Natural killer cell treated with Interleukin-12 subunit alpha and Interleukin-12 subunit beta and Interleukin-15 and Interleukin-18, amount 100 ng/mL, for 72 hours (primary cell): ENCODE measurements at regions not wholly inside any gene's neighbourhood (a gene's known extent, or its start where the extent isn't known, plus 50 kb on each side); places are given as distances from the start of the nearest gene placed in this dataset.
A peak's percentile ranks its signal among the peaks of the same experiment; 100 is the strongest.

Experiments used
- ATAC-seq, 2 donors: fragments of 150-1000 bp; cut with Tn5 transposase in 1 of 2; sonication (Bioruptor Pico), chemical (Tn5 transposase) in 1 of 2; 2 replicates each; pipeline ENCODE4 v1.10.0; 2021
- DNase-seq: peaks from one replicate; pipeline ENCODE4 v3.0.0; 2022; ENCODE audit warnings: low spot score
- H3K27ac Mint-ChIP-seq, 2 donors: 1 replicate in 1 of 2; 2 replicates in 1 of 2; pipeline ENCODE4 v1.8.0; 2022; ENCODE audit warnings: mixed read lengths in 2 of 2, mild to moderate bottlenecking in 1 of 2, moderate library complexity in 1 of 2
- H3K27me3 Mint-ChIP-seq, 2 donors: 1 replicate in 1 of 2; 2 replicates in 1 of 2; pipeline ENCODE4 v1.8.0; 2022; ENCODE audit warnings: mixed read lengths in 2 of 2
- H3K36me3 Mint-ChIP-seq: one replicate; pipeline ENCODE4 v1.8.0; 2022; ENCODE audit warnings: mixed read lengths
- H3K4me1 Mint-ChIP-seq, 2 donors: 1 replicate in 1 of 2; 2 replicates in 1 of 2; pipeline ENCODE4 v1.8.0; 2022; ENCODE audit warnings: low read depth in 2 of 2, mixed read lengths in 2 of 2, mild to moderate bottlenecking in 1 of 2
- H3K4me3 Mint-ChIP-seq: one replicate; pipeline ENCODE4 v1.8.0; 2022; ENCODE audit warnings: mixed read lengths
- H3K9me3 Mint-ChIP-seq: 2 replicates; pipeline ENCODE4 v1.8.0; 2022; ENCODE audit warnings: mixed read lengths

- Mint-ChIP-seq H3K4me1 (peaks cover 4 to 6% of the 10 kb centered on the region in 2 donors), H3K9me3 (no peaks in the 10 kb centered on the region), H3K27me3 (peaks cover 0 to 3% of the 10 kb centered on the region in 2 donors), H3K36me3 (no peaks in the 10 kb centered on the region), H3K27ac (no peak overlapping the region), H3K4me3 (no peak overlapping the region)
- DNase-seq (no peak), ATAC-seq (no peak)
These were observed 58.5 kb downstream of the IGLL5 start for GRCh38 chr22:22946131-22946530.

GRCh38 chr22:22948651-22949571 is 61.3 kb downstream of the IGLL5 start:
- H3K27me3 Mint-ChIP-seq = peaks cover 14 to 15% of the 10 kb centered on the region in 2 donors
- DNase-seq (no peak), ATAC-seq (no peak)
- no peaks in the 10 kb centered on the region for H3K9me3 Mint-ChIP-seq
- no peaks in the 10 kb centered on the region for H3K4me1 Mint-ChIP-seq
- no peak overlapping the region for H3K4me3 Mint-ChIP-seq
- no peaks in the 10 kb centered on the region for H3K36me3 Mint-ChIP-seq
- no peak overlapping the region for H3K27ac Mint-ChIP-seq

- ATAC-seq (no peak), DNase-seq (no peak)
- H3K27me3 Mint-ChIP-seq = peaks cover 18 to 24% of the 10 kb centered on the region in 2 donors
- no peak overlapping the region for H3K27ac Mint-ChIP-seq
- no peak overlapping the region for H3K4me3 Mint-ChIP-seq
- no peaks in the 10 kb centered on the region for H3K9me3 Mint-ChIP-seq
- peaks cover 0 to 6% of the 10 kb centered on the region in 2 donors for H3K4me1 Mint-ChIP-seq
- no peaks in the 10 kb centered on the region for H3K36me3 Mint-ChIP-seq
These were observed 62.3 kb downstream of the IGLL5 start for GRCh38 chr22:22949953-22950352.

- peaks cover 18 to 24% of the 10 kb centered on the region in 2 donors for H3K27me3 Mint-ChIP-seq
- H3K4me1 Mint-ChIP-seq = peaks cover 2 to 6% of the 10 kb centered on the region in 2 donors
- no peak for DNase-seq
- H3K36me3 Mint-ChIP-seq = no peaks in the 10 kb centered on the region
- ATAC-seq = no peak
- no peak overlapping the region for H3K4me3 Mint-ChIP-seq
- no peak overlapping the region for H3K27ac Mint-ChIP-seq
- H3K9me3 Mint-ChIP-seq = no peaks in the 10 kb centered on the region
These were observed 63.4 kb downstream of the IGLL5 start for GRCh38 chr22:22951035-22951434.

DNA sequence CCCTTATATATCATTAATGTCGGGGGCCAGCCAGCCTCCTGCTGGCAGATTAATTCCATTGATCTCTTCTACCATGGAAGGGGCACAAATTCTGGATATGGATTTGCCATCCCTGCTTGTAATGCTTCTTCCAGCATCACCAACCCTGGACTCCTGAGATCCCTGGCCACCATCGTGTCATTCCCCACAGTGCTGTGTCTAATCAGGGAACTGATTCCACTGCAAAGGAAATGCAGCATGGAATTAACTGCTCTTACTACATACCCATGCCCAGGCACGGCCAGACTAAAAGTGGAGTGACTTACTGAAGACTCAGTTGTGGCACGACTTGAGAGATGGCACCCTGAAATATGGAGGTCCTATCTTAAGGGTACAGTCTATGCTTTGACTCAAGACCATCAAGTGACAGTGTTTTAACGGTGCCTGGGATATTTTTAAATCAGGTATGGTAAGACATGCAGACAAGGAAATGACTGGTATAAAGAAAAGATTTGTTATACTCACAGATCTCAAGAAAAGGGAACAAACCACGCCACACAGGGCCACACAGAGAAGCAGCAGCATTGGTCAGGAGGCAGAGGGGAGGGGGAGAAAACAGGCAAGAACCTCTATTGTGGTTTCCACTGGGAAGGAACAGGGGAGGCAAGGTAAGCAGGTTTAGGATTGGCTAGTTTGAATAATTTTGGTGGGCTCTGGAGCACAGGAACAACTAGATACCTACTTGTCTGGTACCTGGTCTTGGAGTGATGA is 65.1 kb downstream of the IGLL5 start:
- Mint-ChIP-seq H3K27me3 (peaks cover 15 to 24% of the 10 kb centered on the region in 2 donors), H3K4me1 (peaks cover 2 to 6% of the 10 kb centered on the region in 2 donors), H3K27ac (no peak overlapping the region), H3K4me3 (no peak overlapping the region), H3K9me3 (no peaks in the 10 kb centered on the region), H3K36me3 (no peaks in the 10 kb centered on the region)
- ATAC-seq (no peak), DNase-seq (no peak)

- Mint-ChIP-seq H3K4me3 (no peak overlapping the region), H3K27ac (no peak overlapping the region), H3K36me3 (no peaks in the 10 kb centered on the region), H3K9me3 (no peaks in the 10 kb centered on the region), H3K4me1 (peaks cover 2 to 6% of the 10 kb centered on the region in 2 donors), H3K27me3 (peaks cover 15 to 24% of the 10 kb centered on the region in 2 donors)
- DNase-seq (no peak), ATAC-seq (no peak)
These were observed 66.2 kb downstream of the IGLL5 start for GRCh38 chr22:22953791-22954190.

DNA sequence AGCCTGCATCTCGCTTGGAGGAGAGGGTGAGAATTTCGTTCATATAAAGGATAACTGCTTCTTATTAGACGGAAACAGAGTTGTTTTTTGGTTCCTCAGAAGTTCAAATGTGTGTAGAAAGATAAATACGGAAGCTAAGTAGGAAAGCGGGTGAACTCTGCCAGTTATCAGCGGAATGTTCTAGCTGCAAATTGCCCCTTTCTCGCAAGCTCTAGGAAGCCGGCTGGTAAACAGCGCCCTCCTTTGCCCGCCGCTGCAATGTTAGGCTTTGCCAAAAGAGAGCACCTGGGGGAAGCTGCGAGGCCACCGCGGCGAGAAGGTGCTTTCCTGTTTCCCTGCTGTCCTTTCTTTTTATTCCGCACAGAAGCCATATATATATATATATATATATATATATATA is 67.0 kb downstream of the IGLL5 start:
- ATAC-seq = no peak

DNA sequence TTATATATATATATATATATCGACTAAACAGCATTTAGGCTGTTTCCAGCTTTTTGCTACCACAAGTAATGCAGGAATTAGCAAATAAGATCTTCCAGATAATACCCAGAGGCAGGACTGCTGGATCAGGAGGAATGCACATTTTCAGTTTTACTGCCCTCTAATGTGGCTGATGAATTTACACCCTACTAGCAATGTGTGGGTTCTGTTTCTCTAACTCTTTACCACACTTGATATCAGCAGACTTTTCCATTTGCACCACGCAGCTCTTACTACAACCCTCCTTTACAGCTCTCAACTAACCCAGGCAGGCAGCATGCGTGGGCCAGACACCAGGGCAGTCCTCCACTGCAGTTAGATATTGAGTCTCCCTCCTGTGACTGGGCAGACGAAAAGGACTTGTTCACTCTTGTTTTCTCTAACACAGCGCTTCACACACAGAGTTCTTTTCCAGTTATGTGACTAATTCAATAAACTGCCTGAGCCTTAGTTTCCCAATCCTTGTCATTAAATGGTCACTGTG is 67.7 kb downstream of the IGLL5 start:
- Mint-ChIP-seq H3K27me3 (peaks cover 15 to 24% of the 10 kb centered on the region in 2 donors), H3K9me3 (no peaks in the 10 kb centered on the region)

More for the DNA sequence above, 67.0 kb downstream of the IGLL5 start:
- Mint-ChIP-seq H3K27ac (no peak overlapping the region), H3K4me3 (no peak overlapping the region), H3K9me3 (no peaks in the 10 kb centered on the region), H3K4me1 (peaks cover 2 to 6% of the 10 kb centered on the region in 2 donors), H3K27me3 (peaks cover 15 to 24% of the 10 kb centered on the region in 2 donors), H3K36me3 (no peaks in the 10 kb centered on the region)
- no peak for DNase-seq

DNA sequence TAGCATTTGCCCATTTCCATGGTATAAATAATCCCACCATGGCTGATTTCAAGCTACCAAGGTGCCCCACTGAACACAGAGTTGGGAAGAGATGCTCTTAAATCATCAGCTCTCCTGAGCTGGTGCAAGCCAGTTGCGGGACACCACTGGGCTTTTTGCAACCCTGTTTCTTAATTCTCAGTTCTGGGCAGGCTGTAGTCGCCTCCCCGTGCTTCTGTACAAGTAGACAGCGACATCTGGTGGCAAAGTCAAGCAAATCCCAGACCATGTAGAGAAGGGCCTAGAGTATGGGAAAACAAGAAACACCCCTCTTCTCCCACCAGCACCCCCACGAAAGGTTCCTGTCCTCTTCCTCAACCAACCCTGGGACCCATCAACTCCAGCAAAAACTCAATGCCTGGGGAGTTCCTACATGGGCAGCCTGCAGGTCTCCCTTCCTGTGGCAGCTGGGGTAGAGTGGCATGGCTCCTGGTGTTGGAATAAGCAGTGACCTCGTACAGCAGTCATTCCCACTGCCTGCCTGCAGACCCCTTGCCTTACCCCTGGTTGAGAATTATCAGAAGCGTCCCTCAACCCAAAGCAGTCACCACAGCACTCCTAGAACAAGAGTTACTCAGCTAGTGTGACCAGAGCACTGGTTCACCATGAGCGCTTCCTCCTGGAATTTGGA is 68.4 kb downstream of the IGLL5 start:
- H3K27me3 Mint-ChIP-seq = peaks cover 19 to 25% of the 10 kb centered on the region in 2 donors

More for the DNA sequence above, 67.7 kb downstream of the IGLL5 start:
- DNase-seq (no peak), ATAC-seq (no peak)
- H3K4me1 Mint-ChIP-seq = peaks cover 2 to 6% of the 10 kb centered on the region in 2 donors
- no peak overlapping the region for H3K4me3 Mint-ChIP-seq
- H3K27ac Mint-ChIP-seq = no peak overlapping the region
- H3K36me3 Mint-ChIP-seq = no peaks in the 10 kb centered on the region

GRCh38 chr22:22957090-22957489 is 69.5 kb downstream of the IGLL5 start:
- DNase-seq = no peak
- ATAC-seq = no peak
- Mint-ChIP-seq H3K4me1 (peaks cover 2 to 6% of the 10 kb centered on the region in 2 donors), H3K27me3 (peaks cover 21 to 36% of the 10 kb centered on the region in 2 donors), H3K27ac (no peak overlapping the region), H3K36me3 (peaks cover 15% of the 10 kb centered on the region), H3K9me3 (no peaks in the 10 kb centered on the region), H3K4me3 (no peak overlapping the region)

More for the DNA sequence above, 68.4 kb downstream of the IGLL5 start:
- no peaks in the 10 kb centered on the region for H3K9me3 Mint-ChIP-seq
- H3K36me3 Mint-ChIP-seq = peaks cover 5% of the 10 kb centered on the region
- no peak overlapping the region for H3K4me3 Mint-ChIP-seq
- DNase-seq (peak; percentile 72), ATAC-seq (peak; percentile 79 to 83)
- peak overlapping the region in 1 of 2 donors; percentile 48 for H3K27ac Mint-ChIP-seq
- H3K4me1 Mint-ChIP-seq = peaks cover 2 to 6% of the 10 kb centered on the region in 2 donors

- peaks cover 18 to 31% of the 10 kb centered on the region in 2 donors for H3K27me3 Mint-ChIP-seq
- H3K4me1 Mint-ChIP-seq = peaks cover 2 to 6% of the 10 kb centered on the region in 2 donors
- no peak overlapping the region for H3K4me3 Mint-ChIP-seq
- ATAC-seq (no peak), DNase-seq (no peak)
- H3K27ac Mint-ChIP-seq = no peak overlapping the region
- H3K36me3 Mint-ChIP-seq = peaks cover 15% of the 10 kb centered on the region
- no peaks in the 10 kb centered on the region for H3K9me3 Mint-ChIP-seq
These were observed 71.0 kb downstream of the IGLL5 start for GRCh38 chr22:22958621-22959020.

GRCh38 chr22:22959147-22959827 is 71.7 kb downstream of the IGLL5 start:
- no peak for DNase-seq
- Mint-ChIP-seq H3K4me3 (no peak overlapping the region), H3K4me1 (peaks cover 2 to 4% of the 10 kb centered on the region in 2 donors), H3K27me3 (peaks cover 20 to 31% of the 10 kb centered on the region in 2 donors), H3K9me3 (no peaks in the 10 kb centered on the region), H3K27ac (no peak overlapping the region), H3K36me3 (peaks cover 15% of the 10 kb centered on the region)
- no peak for ATAC-seq

- Mint-ChIP-seq H3K4me3 (no peak overlapping the region), H3K4me1 (peaks cover 0 to 2% of the 10 kb centered on the region in 2 donors), H3K27ac (no peak overlapping the region), H3K36me3 (peaks cover 15% of the 10 kb centered on the region), H3K9me3 (no peaks in the 10 kb centered on the region), H3K27me3 (peaks cover 24 to 37% of the 10 kb centered on the region in 2 donors)
- DNase-seq (no peak), ATAC-seq (no peak)
These were observed 72.7 kb downstream of the IGLL5 start for GRCh38 chr22:22960307-22960706.
